GM23338 (cell line): ENCODE measurements at regions not wholly inside any gene's neighbourhood (a gene's known extent, or its start where the extent isn't known, plus 50 kb on each side); places are given as distances from the start of the nearest gene placed in this dataset.

Experiments
- ATAC-seq: fragments of 200-7000 bp; cut with Tn5 transposase; 3 replicates; pipeline ENCODE4 v1.9.1; 2020
- DNase-seq: peaks from one replicate; pipeline ENCODE4 v3.0.0-alpha.2; 2015; ENCODE audit warnings: low spot score
- H2AFZ ChIP-seq: fragments of 200-600 bp; sonication (generic); 2 replicates; pipeline ENCODE4 v1.8.0; 2016; ENCODE audit warnings: antibody characterized with exemption, mild to moderate bottlenecking, moderate library complexity
- H3F3A ChIP-seq: fragments of 200-600 bp; sonication (generic); replicated peaks from 2 replicates; pipeline ENCODE4 v1.8.0; 2017; ENCODE audit warnings: antibody characterized with exemption, mixed run types, low read depth
- H3K27ac ChIP-seq: fragments of 200-600 bp; sonication (generic); 2 replicates; pipeline ENCODE4 v1.6.1; 2016; ENCODE audit warnings: low read depth
- H3K27me3 ChIP-seq: fragments of 200-600 bp; sonication (generic); 2 replicates; pipeline ENCODE4 v1.8.0; 2016; ENCODE audit warnings: mild to moderate bottlenecking, mixed run types, moderate library complexity; ENCODE audit not compliant: insufficient read depth
- H3K36me3 ChIP-seq: fragments of 200-600 bp; sonication (generic); 2 replicates; pipeline ENCODE4 v1.8.0; 2016; ENCODE audit warnings: mild to moderate bottlenecking; ENCODE audit not compliant: insufficient read depth
- H3K4me1 ChIP-seq: fragments of 200-600 bp; sonication (generic); 2 replicates; pipeline ENCODE4 v1.8.0; 2016; ENCODE audit warnings: mild to moderate bottlenecking, moderate library complexity; ENCODE audit not compliant: insufficient read depth
- H3K4me2 ChIP-seq: fragments of 200-600 bp; sonication (generic); 2 replicates; pipeline ENCODE4 v1.7.1; 2017; ENCODE audit warnings: mixed run types
- H3K4me3 ChIP-seq: fragments of 200-600 bp; sonication (generic); 2 replicates; pipeline ENCODE4 v1.6.1; 2016; ENCODE audit warnings: mixed run types
- H3K79me2 ChIP-seq: fragments of 200-600 bp; sonication (generic); replicated peaks from 2 replicates; pipeline ENCODE4 v1.8.0; 2017; ENCODE audit warnings: mild to moderate bottlenecking; ENCODE audit not compliant: insufficient read depth
- H3K9me2 ChIP-seq: fragments of 200-600 bp; sonication (generic); 2 replicates; pipeline ENCODE4 v1.8.0; 2017; ENCODE audit not compliant: insufficient read depth
- H4K20me1 ChIP-seq: fragments of 200-600 bp; sonication (generic); replicated peaks from 2 replicates; pipeline ENCODE4 v1.8.0; 2017; ENCODE audit warnings: mild to moderate bottlenecking; ENCODE audit not compliant: insufficient read depth
- H3K27ac Mint-ChIP-seq: 2 replicates; pipeline ENCODE4 v1.8.0; 2020; ENCODE audit warnings: inconsistent platforms, mild to moderate bottlenecking, moderate library complexity, mixed read lengths
- H3K27me3 Mint-ChIP-seq: 3 replicates; pipeline ENCODE4 v1.8.0; 2022; ENCODE audit warnings: low read depth, mild to moderate bottlenecking, moderate library complexity, mixed read lengths, inconsistent platforms; ENCODE audit not compliant: insufficient read depth, poor library complexity
- H3K36me3 Mint-ChIP-seq: 3 replicates; pipeline ENCODE4 v1.8.0; 2021; ENCODE audit warnings: low read depth, mild to moderate bottlenecking, inconsistent platforms, moderate library complexity, mixed read lengths
- H3K4me1 Mint-ChIP-seq: 3 replicates; pipeline ENCODE4 v1.8.0; 2020; ENCODE audit warnings: mild to moderate bottlenecking, inconsistent platforms, mixed read lengths
- H3K4me3 Mint-ChIP-seq: 3 replicates; pipeline ENCODE4 v1.8.0; 2021; ENCODE audit warnings: moderate library complexity, mild to moderate bottlenecking, inconsistent platforms, mixed read lengths
- H3K9me3 Mint-ChIP-seq: 3 replicates; pipeline ENCODE4 v1.8.0; 2020; ENCODE audit warnings: moderate library complexity, mild to moderate bottlenecking, inconsistent platforms, mixed read lengths
- CREB1 ChIP-seq: fragments of 250-450 bp; sonication (Bioruptor Pico); IDR thresholded peaks from 2 replicates; pipeline ENCODE4 v1.5.0; 2020; ENCODE audit warnings: low read depth, mild to moderate bottlenecking, moderate library complexity
- CTCF ChIP-seq, 2 experiments: fragments of 200-600 bp in 1 of 2; sonication (generic) in 1 of 2; conservative IDR thresholded peaks; 2 replicates each; pipeline versions ENCODE4 v1.5.1 to v1.6.1; 2016 to 2017; ENCODE audit warnings: antibody characterized with exemption in 2 of 2, low read depth in 2 of 2, mild to moderate bottlenecking in 2 of 2, moderate library complexity in 1 of 2
- ETS1 ChIP-seq: IDR thresholded peaks from 2 replicates; pipeline ENCODE4 v1.6.1; 2016; ENCODE audit warnings: antibody characterized with exemption
- EZH2 ChIP-seq: fragments of 200-600 bp; sonication (generic); IDR thresholded peaks from one replicate; pipeline ENCODE4 v1.8.0; 2017; ENCODE audit warnings: antibody characterized with exemption, mild to moderate bottlenecking, low read depth; ENCODE audit not compliant: unreplicated experiment
- EZH2phosphoT487 ChIP-seq: fragments of 200-600 bp; sonication (generic); IDR thresholded peaks from one replicate; pipeline ENCODE4 v1.8.1; 2018; ENCODE audit warnings: antibody characterized with exemption; ENCODE audit not compliant: unreplicated experiment
- JUNB ChIP-seq: IDR thresholded peaks from one replicate; pipeline ENCODE4 v1.6.1; 2016; ENCODE audit warnings: antibody characterized with exemption; ENCODE audit not compliant: unreplicated experiment
- NANOG ChIP-seq: IDR thresholded peaks from 2 replicates; pipeline ENCODE4 v1.6.1; 2016; ENCODE audit warnings: antibody characterized with exemption, borderline replicate concordance
- POLR2AphosphoS5 ChIP-seq: IDR thresholded peaks from 2 replicates; pipeline ENCODE4 v1.6.1; 2016; ENCODE audit warnings: antibody characterized with exemption, low read depth
- STAT1 ChIP-seq: IDR thresholded peaks from one replicate; pipeline ENCODE4 v1.6.1; 2016; ENCODE audit warnings: antibody characterized with exemption; ENCODE audit not compliant: unreplicated experiment
- ZNF114 ChIP-seq: fragments of 250-450 bp; sonication (Bioruptor Pico); IDR thresholded peaks from 2 replicates; pipeline ENCODE4 v1.5.0; 2020; ENCODE audit warnings: mild to moderate bottlenecking, moderate library complexity
- ZNF331 ChIP-seq: fragments of 250-450 bp; sonication (Bioruptor Pico); IDR thresholded peaks from 2 replicates; pipeline ENCODE4 v1.5.0; 2020; ENCODE audit warnings: low read depth, mild to moderate bottlenecking, moderate library complexity
- ZNF462 ChIP-seq: fragments of 250-450 bp; sonication (Bioruptor Pico); IDR thresholded peaks from 2 replicates; pipeline ENCODE4 v1.5.0; 2020; ENCODE audit warnings: mild to moderate bottlenecking, moderate library complexity
- TF ChIP-seq, protein P1 (sequence below): IDR thresholded peaks from one replicate; pipeline ENCODE4 v1.6.1; 2018; ENCODE audit warnings: antibody characterized with exemption; ENCODE audit not compliant: unreplicated experiment

DNA sequence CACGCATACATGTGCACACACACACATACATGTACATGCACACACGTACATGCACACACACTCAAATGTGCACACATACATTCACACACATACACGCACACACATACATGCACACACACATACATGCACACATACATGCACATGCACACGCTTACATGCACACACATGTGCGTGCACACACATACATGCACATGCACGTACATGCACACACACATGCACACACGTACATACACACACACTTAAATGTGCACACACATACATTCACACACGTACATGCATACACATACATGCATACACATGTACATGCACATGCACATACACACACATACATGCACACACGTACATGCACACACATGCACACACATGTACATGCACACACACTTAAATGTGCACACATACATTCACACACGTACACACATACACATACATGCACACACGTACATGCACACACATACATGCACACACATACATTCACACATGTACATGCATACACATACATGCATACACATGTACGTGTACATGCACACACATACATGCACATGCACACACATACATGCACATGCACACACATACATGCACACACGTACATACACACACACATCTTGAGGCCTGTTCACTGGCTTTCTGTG lies 283.7 kb upstream of the ID2 start (continued):
- TF ChIP-seq EZH2 = no peak

DNA sequence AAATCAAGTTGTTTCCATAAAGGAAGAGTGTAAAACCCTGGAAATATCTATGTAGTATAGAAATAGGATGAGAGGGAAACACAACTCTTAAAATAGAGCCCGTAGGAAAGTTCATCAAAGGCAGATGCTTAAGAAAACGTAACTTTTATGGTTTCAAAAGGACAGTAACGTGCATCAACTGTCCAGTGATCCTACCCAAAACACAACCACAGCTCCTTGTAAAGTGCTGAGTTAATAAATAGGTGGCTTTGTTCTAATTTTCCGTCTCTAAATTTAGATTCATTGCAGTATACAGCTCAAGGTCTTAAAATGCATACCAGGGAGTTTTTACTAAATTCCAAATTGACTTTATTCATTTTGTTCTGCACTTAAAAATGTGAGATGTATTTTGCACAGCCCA lies 282.1 kb upstream of the ID2 start:
- no peaks in the 10 kb centered on the region for H3K79me2 ChIP-seq
- Mint-ChIP-seq H3K9me3 (peaks cover 20% of the 10 kb centered on the region), H3K27me3 (peaks cover 11% of the 10 kb centered on the region), H3K36me3 (peaks cover 3% of the 10 kb centered on the region; the same call in 1 of the 3 replicates), H3K4me3 (no peak overlapping the region), H3K27ac (no peak overlapping the region), H3K4me1 (no peaks in the 10 kb centered on the region)
- H3K36me3 ChIP-seq = no peaks in the 10 kb centered on the region
- peaks cover 16% of the 10 kb centered on the region; the same call in 1 of the 2 replicates for H3K9me2 ChIP-seq
- no peaks in the 10 kb centered on the region for H3K4me1 ChIP-seq
- ATAC-seq = no peak
- H2AFZ ChIP-seq = no peak overlapping the region
- H3K27me3 ChIP-seq = no peaks in the 10 kb centered on the region
- TF ChIP-seq CREB1 (no peak), POLR2AphosphoS5 (no peak), CTCF (conservative IDR thresholded peaks at IDR 0.05; ENCODE audit: low read depth in 2 of 2) (no peak), STAT1 (no peak), ZNF331 (CRISPR knock-in tag) (no peak), ETS1 (no peak), EZH2phosphoT487 (no peak), JUNB (no peak), NANOG (no peak), ZNF462 (CRISPR knock-in tag) (no peak), EZH2 (no peak), ZNF114 (CRISPR knock-in tag) (no peak)
- TF ChIP-seq, protein P1, sequence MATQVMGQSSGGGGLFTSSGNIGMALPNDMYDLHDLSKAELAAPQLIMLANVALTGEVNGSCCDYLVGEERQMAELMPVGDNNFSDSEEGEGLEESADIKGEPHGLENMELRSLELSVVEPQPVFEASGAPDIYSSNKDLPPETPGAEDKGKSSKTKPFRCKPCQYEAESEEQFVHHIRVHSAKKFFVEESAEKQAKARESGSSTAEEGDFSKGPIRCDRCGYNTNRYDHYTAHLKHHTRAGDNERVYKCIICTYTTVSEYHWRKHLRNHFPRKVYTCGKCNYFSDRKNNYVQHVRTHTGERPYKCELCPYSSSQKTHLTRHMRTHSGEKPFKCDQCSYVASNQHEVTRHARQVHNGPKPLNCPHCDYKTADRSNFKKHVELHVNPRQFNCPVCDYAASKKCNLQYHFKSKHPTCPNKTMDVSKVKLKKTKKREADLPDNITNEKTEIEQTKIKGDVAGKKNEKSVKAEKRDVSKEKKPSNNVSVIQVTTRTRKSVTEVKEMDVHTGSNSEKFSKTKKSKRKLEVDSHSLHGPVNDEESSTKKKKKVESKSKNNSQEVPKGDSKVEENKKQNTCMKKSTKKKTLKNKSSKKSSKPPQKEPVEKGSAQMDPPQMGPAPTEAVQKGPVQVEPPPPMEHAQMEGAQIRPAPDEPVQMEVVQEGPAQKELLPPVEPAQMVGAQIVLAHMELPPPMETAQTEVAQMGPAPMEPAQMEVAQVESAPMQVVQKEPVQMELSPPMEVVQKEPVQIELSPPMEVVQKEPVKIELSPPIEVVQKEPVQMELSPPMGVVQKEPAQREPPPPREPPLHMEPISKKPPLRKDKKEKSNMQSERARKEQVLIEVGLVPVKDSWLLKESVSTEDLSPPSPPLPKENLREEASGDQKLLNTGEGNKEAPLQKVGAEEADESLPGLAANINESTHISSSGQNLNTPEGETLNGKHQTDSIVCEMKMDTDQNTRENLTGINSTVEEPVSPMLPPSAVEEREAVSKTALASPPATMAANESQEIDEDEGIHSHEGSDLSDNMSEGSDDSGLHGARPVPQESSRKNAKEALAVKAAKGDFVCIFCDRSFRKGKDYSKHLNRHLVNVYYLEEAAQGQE = no peak
- H3K4me3 ChIP-seq = no peak overlapping the region
- DNase-seq = no peak
- H3K4me2 ChIP-seq = no peak overlapping the region
- no peak overlapping the region for H3K27ac ChIP-seq
- no peaks in the 10 kb centered on the region for H4K20me1 ChIP-seq
- H3F3A ChIP-seq = peaks cover 10% of the 10 kb centered on the region
